Retinal pigment epithelial cell (primary cell): ENCODE measurements at regions not wholly inside any gene's neighbourhood (a gene's known extent, or its start where the extent isn't known, plus 50 kb on each side); places are given as distances from the start of the nearest gene placed in this dataset.
"Not testable (repeated sequence)": the region's sequence is repeated elsewhere in the genome, so short reads cannot be mapped to it uniquely, and the experiment has no call there.

Experiments
- DNase-seq: peaks from one replicate; pipeline ENCODE4 v3.0.0-alpha.2; 2010; ENCODE audit warnings: low read depth
- H3K4me3 ChIP-seq: 2 replicates; pipeline ENCODE4 v1.5.1; 2011; ENCODE audit warnings: mild to moderate bottlenecking, low read length, control low read depth, moderate library complexity
- CTCF ChIP-seq: conservative IDR thresholded peaks from 2 replicates; pipeline ENCODE4 v1.5.1; 2011; ENCODE audit warnings: low read depth, low read length, control low read depth, inconsistent platforms

- not testable (repeated sequence) for H3K4me3 ChIP-seq, DNase-seq
Observed at GRCh38 chr6:3672339-3672738, 79.2 kb downstream of the PXDC1 start.

GRCh38 chr6:3671382-3671781, 80.1 kb downstream of the PXDC1 start:
- TF ChIP-seq CTCF = no peak
- no peak overlapping the region for H3K4me3 ChIP-seq
- DNase-seq = no peak

GRCh38 chr6:3670356-3670755, 81.2 kb downstream of the PXDC1 start:
- DNase-seq = no peak
- no peak for TF ChIP-seq CTCF
- no peak overlapping the region for H3K4me3 ChIP-seq

- no peak for TF ChIP-seq CTCF
- no peak overlapping the region for H3K4me3 ChIP-seq
- DNase-seq = no peak
Observed at GRCh38 chr6:3669916-3670315, 81.6 kb downstream of the PXDC1 start.

GRCh38 chr6:3665608-3666007, 85.9 kb downstream of the PXDC1 start:
- TF ChIP-seq CTCF = no peak
- no peak overlapping the region for H3K4me3 ChIP-seq
- no peak for DNase-seq

GRCh38 chr6:3664625-3665041, 86.9 kb downstream of the PXDC1 start:
- DNase-seq = no peak
- no peak for TF ChIP-seq CTCF
- no peak overlapping the region for H3K4me3 ChIP-seq

- no peak for TF ChIP-seq CTCF
- no peak for DNase-seq
- no peak overlapping the region for H3K4me3 ChIP-seq
Observed at GRCh38 chr6:3663811-3664210, 87.7 kb downstream of the PXDC1 start.

- no peak for TF ChIP-seq CTCF
- no peak for DNase-seq
- H3K4me3 ChIP-seq = no peak overlapping the region
Observed at GRCh38 chr6:3663081-3663480, 88.4 kb downstream of the PXDC1 start.
